ENCODE measurements at regions not wholly inside any gene's neighbourhood (a gene's known extent, or its start where the extent isn't known, plus 50 kb on each side); places are given as distances from the start of the nearest gene placed in this dataset.

DNA sequence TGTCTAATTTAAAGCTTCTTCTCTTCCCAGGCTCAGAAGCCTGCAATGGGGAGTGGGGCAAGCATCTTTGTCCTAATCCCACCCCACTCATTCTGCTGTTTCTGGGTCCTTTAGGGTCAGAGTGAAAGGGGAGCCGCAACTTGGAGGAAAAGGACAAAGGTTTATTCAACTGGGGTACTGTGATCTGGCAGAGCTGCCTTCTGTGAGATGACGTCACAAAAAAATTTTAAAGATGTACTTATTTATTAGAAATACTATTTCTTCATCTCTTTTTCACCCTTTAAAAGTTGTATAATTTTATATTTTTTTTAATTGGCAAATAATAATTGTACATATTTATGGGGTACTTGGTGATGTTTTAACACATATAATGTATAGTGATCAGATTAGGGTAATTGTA, 302.6 kb downstream of the TDRD3 start:
- TF ChIP-seq POLR2AphosphoS5 (IDR thresholded peaks at IDR 0.05): no peak
- TF ChIP-seq, protein P1, sequence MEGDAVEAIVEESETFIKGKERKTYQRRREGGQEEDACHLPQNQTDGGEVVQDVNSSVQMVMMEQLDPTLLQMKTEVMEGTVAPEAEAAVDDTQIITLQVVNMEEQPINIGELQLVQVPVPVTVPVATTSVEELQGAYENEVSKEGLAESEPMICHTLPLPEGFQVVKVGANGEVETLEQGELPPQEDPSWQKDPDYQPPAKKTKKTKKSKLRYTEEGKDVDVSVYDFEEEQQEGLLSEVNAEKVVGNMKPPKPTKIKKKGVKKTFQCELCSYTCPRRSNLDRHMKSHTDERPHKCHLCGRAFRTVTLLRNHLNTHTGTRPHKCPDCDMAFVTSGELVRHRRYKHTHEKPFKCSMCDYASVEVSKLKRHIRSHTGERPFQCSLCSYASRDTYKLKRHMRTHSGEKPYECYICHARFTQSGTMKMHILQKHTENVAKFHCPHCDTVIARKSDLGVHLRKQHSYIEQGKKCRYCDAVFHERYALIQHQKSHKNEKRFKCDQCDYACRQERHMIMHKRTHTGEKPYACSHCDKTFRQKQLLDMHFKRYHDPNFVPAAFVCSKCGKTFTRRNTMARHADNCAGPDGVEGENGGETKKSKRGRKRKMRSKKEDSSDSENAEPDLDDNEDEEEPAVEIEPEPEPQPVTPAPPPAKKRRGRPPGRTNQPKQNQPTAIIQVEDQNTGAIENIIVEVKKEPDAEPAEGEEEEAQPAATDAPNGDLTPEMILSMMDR (IDR thresholded peaks at IDR 0.05): no peak

All from breast epithelium (tissue), 3 donors.